Naive thymus-derived CD4-positive, alpha-beta T cell (primary cell): ENCODE measurements at regions not wholly inside any gene's neighbourhood (a gene's known extent, or its start where the extent isn't known, plus 50 kb on each side); places are given as distances from the start of the nearest gene placed in this dataset.

ENCODE experiments used
- ATAC-seq: fragments of 150-1000 bp; cut with Tn5 transposase; 2 replicates; pipeline ENCODE4 v1.10.0; 2021; ENCODE audit warnings: mild to moderate bottlenecking, moderate library complexity
- CTCF ChIA-PET: fragments of 350-600 bp; sonication (Branson Sonifier 250); formaldehyde crosslinking; loops from one replicate; lab custom pipeline; 2021; ENCODE audit warnings: antibody characterized with exemption; lab: Charles Lee
- POLR2A ChIA-PET: fragments of 350-600 bp; sonication (Branson Sonifier 250); formaldehyde crosslinking; loops from one replicate; lab custom pipeline; 2021; ENCODE audit warnings: antibody characterized with exemption, inconsistent platforms; lab: Charles Lee
- DNase-seq, 9 donors: peaks; one replicate each; pipeline versions ENCODE4 v3.0.0 to v3.0.0-alpha.2; 2020 to 2022; ENCODE audit warnings: mixed read lengths in 1 of 9
- H3K27ac ChIP-seq: one replicate; pipeline ENCODE4 v1.7.0; 2013; ENCODE audit warnings: mild to moderate bottlenecking, low read depth, low read length, moderate library complexity
- H3K27me3 ChIP-seq, 2 donors: one replicate each; pipeline ENCODE4 v1.7.0; 2013; ENCODE audit warnings: low read length in 2 of 2, mild to moderate bottlenecking in 2 of 2, moderate library complexity in 2 of 2; ENCODE audit not compliant: control insufficient read depth in 2 of 2, insufficient read depth in 2 of 2
- H3K36me3 ChIP-seq, 3 experiments: 1 replicate in 2 of 3; 2 replicates in 1 of 3; pipeline ENCODE4 v1.7.0; 2013; ENCODE audit warnings: low read length in 3 of 3, mild to moderate bottlenecking in 3 of 3, moderate library complexity in 1 of 3; ENCODE audit not compliant: insufficient read depth in 3 of 3, control insufficient read depth in 2 of 3
- H3K4me1 ChIP-seq, 2 donors: one replicate each; pipeline ENCODE4 v1.7.0; 2013; ENCODE audit warnings: low read length in 2 of 2, mild to moderate bottlenecking in 2 of 2, moderate library complexity in 1 of 2; ENCODE audit not compliant: control insufficient read depth in 2 of 2, insufficient read depth in 2 of 2
- H3K4me3 ChIP-seq: 2 replicates; pipeline ENCODE4 v1.7.0; 2013; ENCODE audit warnings: mild to moderate bottlenecking, low read length
- H3K9me3 ChIP-seq, 3 experiments: 1 replicate in 2 of 3; 2 replicates in 1 of 3; pipeline ENCODE4 v1.7.0; 2013; ENCODE audit warnings: low read length in 3 of 3; ENCODE audit not compliant: control insufficient read depth in 2 of 3
- H3K27ac Mint-ChIP-seq, 9 donors: one replicate each; pipeline ENCODE4 v1.8.0; 2020 to 2022; ENCODE audit warnings: mixed read lengths in 9 of 9, mild to moderate bottlenecking in 8 of 9, moderate library complexity in 5 of 9, inconsistent platforms in 2 of 9
- H3K27me3 Mint-ChIP-seq, 5 donors: one replicate each; pipeline ENCODE4 v1.8.0; 2021 to 2022; ENCODE audit warnings: mixed read lengths in 5 of 5, mild to moderate bottlenecking in 1 of 5
- H3K36me3 Mint-ChIP-seq, 5 donors: one replicate each; pipeline ENCODE4 v1.8.0; 2020 to 2022; ENCODE audit warnings: mixed read lengths in 5 of 5, mild to moderate bottlenecking in 3 of 5, inconsistent platforms in 1 of 5
- H3K4me1 Mint-ChIP-seq, 7 donors: one replicate each; pipeline ENCODE4 v1.8.0; 2020 to 2022; ENCODE audit warnings: mixed read lengths in 7 of 7, mild to moderate bottlenecking in 3 of 7, inconsistent platforms in 1 of 7
- H3K4me3 Mint-ChIP-seq, 10 donors: one replicate each; pipeline ENCODE4 v1.8.0; 2020 to 2022; ENCODE audit warnings: mild to moderate bottlenecking in 10 of 10, mixed read lengths in 10 of 10, moderate library complexity in 6 of 10, inconsistent platforms in 2 of 10
- H3K9me3 Mint-ChIP-seq, 11 donors: one replicate each; pipeline ENCODE4 v1.8.0; 2020 to 2022; ENCODE audit warnings: mixed read lengths in 11 of 11, mild to moderate bottlenecking in 4 of 11, inconsistent platforms in 1 of 11, moderate library complexity in 1 of 11
- intact Hi-C, 2 donors: fragments of 100-400 bp; cut with micrococcal nuclease; formaldehyde crosslinking; loops; one replicate each; pipeline ENCODE4 v1.15.1; 2023

DNA sequence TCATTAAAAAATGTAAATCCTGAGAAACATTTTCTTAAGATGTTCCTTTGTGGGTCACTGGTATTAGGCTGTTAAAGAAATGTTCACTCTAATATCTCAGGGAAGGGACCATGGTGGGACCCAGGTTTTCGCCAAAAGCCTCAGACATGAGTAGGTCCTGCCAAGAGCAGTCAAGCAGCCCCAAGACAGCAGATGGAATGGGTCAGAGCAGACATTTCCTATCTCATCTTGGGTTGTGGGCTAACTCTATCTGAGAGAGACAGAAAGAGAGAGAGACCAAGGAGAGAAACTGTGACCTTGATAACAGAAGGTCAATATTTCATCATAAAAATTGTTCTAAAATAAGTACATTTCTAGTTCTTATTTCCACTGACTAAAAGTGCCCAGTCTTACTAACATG is 661.7 kb downstream of the TSN start:
- DNase-seq (no peak), ATAC-seq (no peak)
- no peak overlapping the region for H3K4me3 ChIP-seq
- Mint-ChIP-seq H3K4me1 (no peaks in the 10 kb centered on the region), H3K4me3 (no peak overlapping the region), H3K9me3 (peaks cover 0 to 7% (median 0%) of the 10 kb centered on the region in 11 donors), H3K27me3 (peaks cover 0 to 6% (median 0%) of the 10 kb centered on the region in 5 donors), H3K36me3 (no peaks in the 10 kb centered on the region), H3K27ac (no peak overlapping the region)
- peaks cover 0 to 3% (median 0%) of the 10 kb centered on the region in 3 experiments for H3K9me3 ChIP-seq
- H3K27ac ChIP-seq, result no peak overlapping the region
- intact Hi-C loops, result no loop called here
- no peaks in the 10 kb centered on the region for H3K4me1 ChIP-seq
- ChIA-PET POLR2A (no interaction called here), CTCF (no interaction called here)
- H3K27me3 ChIP-seq, result no peaks in the 10 kb centered on the region
- H3K36me3 ChIP-seq, result no peaks in the 10 kb centered on the region

DNA sequence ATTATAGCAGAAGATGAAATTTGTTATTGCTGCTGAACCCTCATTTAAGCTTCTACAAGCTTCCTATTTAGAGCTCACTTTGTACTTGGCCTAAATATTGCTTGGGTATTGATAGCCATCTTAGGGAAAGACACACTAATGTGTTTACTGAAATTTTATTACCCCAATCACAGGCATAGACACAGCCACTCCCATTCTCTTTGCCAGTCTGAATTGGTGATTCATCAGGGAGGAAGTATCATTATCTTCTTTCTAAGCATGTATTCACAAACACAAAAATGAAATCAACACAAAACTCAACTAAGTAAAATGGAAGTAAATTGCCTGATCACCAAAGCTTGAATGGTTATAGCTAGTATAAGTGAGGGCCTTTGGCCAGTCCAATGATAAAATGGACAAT is 666.3 kb downstream of the TSN start:
- Histone ChIP-seq H3K27ac (no peak overlapping the region), H3K4me3 (no peak overlapping the region), H3K27me3 (no peaks in the 10 kb centered on the region), H3K9me3 (peaks cover 0 to 3% (median 0%) of the 10 kb centered on the region in 3 experiments), H3K4me1 (no peaks in the 10 kb centered on the region), H3K36me3 (no peaks in the 10 kb centered on the region)
- Mint-ChIP-seq H3K36me3 (no peaks in the 10 kb centered on the region), H3K27me3 (peaks cover 0 to 4% (median 0%) of the 10 kb centered on the region in 5 donors), H3K4me1 (no peaks in the 10 kb centered on the region), H3K27ac (no peak overlapping the region), H3K9me3 (peaks cover 0 to 8% (median 0%) of the 10 kb centered on the region in 11 donors), H3K4me3 (no peak overlapping the region)
- intact Hi-C loops, result loop anchor here in 1 of 2 donors (1.0 kb wide), 1 partner anchor 38 kb away; no protein-coding TSS in a partner anchor
- POLR2A ChIA-PET, result no interaction called here
- CTCF ChIA-PET, result no interaction called here
- ATAC-seq (no peak), DNase-seq (no peak)

DNA sequence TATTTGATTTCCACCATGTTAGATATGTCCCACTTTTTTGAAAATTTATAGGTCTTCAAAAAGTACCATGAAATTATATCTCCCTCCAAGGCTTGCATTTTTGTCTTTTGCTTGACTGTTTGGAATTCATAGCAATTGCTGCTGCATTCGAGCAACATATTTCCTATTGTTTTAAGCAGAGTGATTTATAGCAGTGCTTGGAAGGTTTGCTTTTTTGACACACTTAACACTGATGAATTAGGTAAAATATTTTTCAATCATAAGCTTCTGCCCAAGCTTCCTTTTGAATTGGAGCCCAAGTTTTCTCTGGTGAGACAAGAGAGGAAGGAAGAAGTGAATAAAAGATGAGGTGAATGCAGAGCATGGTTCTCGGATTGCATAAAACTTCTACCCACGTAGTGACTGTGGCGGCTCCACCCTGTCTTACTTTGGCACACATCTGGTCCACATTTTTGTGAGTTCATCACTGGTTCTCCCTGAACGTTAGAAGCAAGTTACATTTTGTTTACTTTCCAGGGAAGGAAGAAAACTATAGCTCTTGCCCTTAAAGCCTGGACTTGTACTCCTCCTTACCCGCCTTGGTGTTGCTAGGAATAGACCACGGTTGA is 667.0 kb downstream of the TSN start:
- Histone ChIP-seq H3K4me1 (no peaks in the 10 kb centered on the region), H3K27me3 (no peaks in the 10 kb centered on the region), H3K36me3 (no peaks in the 10 kb centered on the region), H3K4me3 (no peak overlapping the region), H3K9me3 (peaks cover 0 to 3% (median 0%) of the 10 kb centered on the region in 3 experiments), H3K27ac (no peak overlapping the region)
- Mint-ChIP-seq H3K9me3 (peaks cover 0 to 10% (median 0%) of the 10 kb centered on the region in 11 donors), H3K4me3 (no peak overlapping the region), H3K4me1 (no peaks in the 10 kb centered on the region), H3K27ac (no peak overlapping the region), H3K36me3 (no peaks in the 10 kb centered on the region), H3K27me3 (peaks cover 0 to 4% (median 0%) of the 10 kb centered on the region in 5 donors)
- ChIA-PET POLR2A (no interaction called here), CTCF (no interaction called here)
- DNase-seq (no peak), ATAC-seq (no peak)
- intact Hi-C loops, result no loop called here

DNA sequence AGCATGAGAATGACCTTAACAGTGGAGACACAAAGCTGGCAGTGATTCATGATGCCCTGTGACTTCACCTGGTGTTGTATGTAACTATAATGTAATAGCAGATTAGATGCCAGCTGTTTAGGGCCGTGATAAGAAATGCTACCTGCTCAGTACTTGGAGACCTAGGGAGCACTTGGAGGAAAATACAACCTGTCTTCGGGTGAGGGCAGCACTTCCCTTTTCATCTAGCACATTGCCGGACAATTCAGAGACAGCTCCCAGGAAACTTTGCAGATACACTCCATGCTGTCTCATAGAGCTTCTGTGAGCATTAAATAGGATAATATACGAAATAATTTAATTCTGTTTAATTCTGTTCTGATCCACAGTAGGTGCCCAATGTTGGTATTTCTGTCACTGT is 668.5 kb downstream of the TSN start:
- Histone ChIP-seq H3K36me3 (no peaks in the 10 kb centered on the region), H3K4me1 (no peaks in the 10 kb centered on the region), H3K27me3 (no peaks in the 10 kb centered on the region), H3K27ac (no peak overlapping the region), H3K4me3 (no peak overlapping the region), H3K9me3 (no peaks in the 10 kb centered on the region)
- Mint-ChIP-seq H3K36me3 (no peaks in the 10 kb centered on the region), H3K4me1 (no peaks in the 10 kb centered on the region), H3K9me3 (peaks cover 0 to 10% (median 2%) of the 10 kb centered on the region in 11 donors), H3K27ac (no peak overlapping the region), H3K27me3 (peaks cover 0 to 5% (median 0%) of the 10 kb centered on the region in 5 donors), H3K4me3 (no peak overlapping the region)
- DNase-seq, result no peak
- intact Hi-C loops, result no loop called here
- ChIA-PET CTCF (no interaction called here), POLR2A (no interaction called here)
- no peak for ATAC-seq

DNA sequence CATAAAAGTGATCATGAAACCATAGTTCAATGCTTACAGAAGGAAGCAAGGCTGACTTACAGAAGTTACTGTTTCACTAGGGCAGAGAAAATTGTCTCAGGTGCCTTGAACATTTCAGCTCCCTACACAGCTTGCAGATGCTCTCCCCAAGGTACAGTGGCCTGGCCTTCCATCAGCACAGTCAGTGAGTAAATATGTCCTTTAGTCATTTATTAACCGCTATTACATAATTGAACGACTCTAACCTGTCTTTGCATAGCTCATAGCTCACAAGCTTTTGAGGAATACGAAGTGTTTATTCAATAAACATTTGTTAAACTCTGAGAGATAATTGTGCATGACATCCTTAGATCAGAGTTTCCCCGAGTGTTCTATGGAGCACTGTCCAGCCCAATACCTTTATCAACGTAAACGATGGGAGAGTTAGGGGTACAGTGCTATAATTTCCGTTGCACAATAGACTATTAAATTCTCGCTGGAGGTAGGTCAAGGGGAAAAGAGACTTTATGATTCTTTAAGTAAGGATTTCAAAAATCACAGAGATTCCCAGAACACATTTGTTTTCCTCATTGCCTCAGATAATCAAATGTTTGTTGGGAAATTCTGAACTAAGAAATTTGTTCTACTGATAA is 677.8 kb downstream of the TSN start:
- intact Hi-C loops, result no loop called here
- no peaks in the 10 kb centered on the region for H3K4me1 Mint-ChIP-seq
- Histone ChIP-seq H3K36me3 (no peaks in the 10 kb centered on the region), H3K27ac (no peak overlapping the region), H3K4me3 (no peak overlapping the region), H3K9me3 (no peaks in the 10 kb centered on the region), H3K4me1 (no peaks in the 10 kb centered on the region), H3K27me3 (no peaks in the 10 kb centered on the region)
- H3K4me3 Mint-ChIP-seq, result no peak overlapping the region
- peaks cover 0 to 10% (median 2%) of the 10 kb centered on the region in 5 donors for H3K27me3 Mint-ChIP-seq
- ChIA-PET CTCF (no interaction called here), POLR2A (no interaction called here)
- H3K9me3 Mint-ChIP-seq, result peaks cover 0 to 10% (median 2%) of the 10 kb centered on the region in 11 donors
- no peak overlapping the region for H3K27ac Mint-ChIP-seq
- DNase-seq (no peak), ATAC-seq (no peak)
- no peaks in the 10 kb centered on the region for H3K36me3 Mint-ChIP-seq

DNA sequence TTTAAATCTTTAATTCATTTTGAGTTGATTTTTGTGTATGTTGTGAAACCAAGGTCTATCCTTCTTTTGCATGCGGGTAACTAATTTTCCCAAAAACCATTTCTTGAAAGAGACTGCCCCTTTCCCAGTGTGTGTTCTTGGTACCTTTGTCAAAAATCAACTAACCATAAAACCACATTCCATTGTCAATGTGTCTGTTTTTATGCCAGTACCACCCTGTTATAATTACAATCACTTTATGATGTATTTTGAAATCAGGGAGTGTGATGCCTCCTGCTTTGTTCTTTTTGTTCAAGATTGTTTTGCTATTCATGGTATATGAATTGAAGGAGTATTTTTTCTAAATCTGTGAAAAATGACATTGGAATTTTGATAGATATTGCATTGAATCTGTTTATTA is 689.6 kb downstream of the TSN start:
- intact Hi-C loops, result no loop called here
- Histone ChIP-seq H3K9me3 (no peaks in the 10 kb centered on the region), H3K36me3 (no peaks in the 10 kb centered on the region), H3K27ac (no peak overlapping the region), H3K4me1 (no peaks in the 10 kb centered on the region), H3K27me3 (no peaks in the 10 kb centered on the region), H3K4me3 (no peak overlapping the region)
- POLR2A ChIA-PET, result no interaction called here
- no peak overlapping the region for H3K4me3 Mint-ChIP-seq
- ATAC-seq, result no peak
- DNase-seq, result no peak
- CTCF ChIA-PET, result no interaction called here
- H3K9me3 Mint-ChIP-seq, result peaks cover 0 to 7% (median 4%) of the 10 kb centered on the region in 11 donors
- H3K36me3 Mint-ChIP-seq, result no peaks in the 10 kb centered on the region
- H3K27me3 Mint-ChIP-seq, result peaks cover 0 to 7% (median 0%) of the 10 kb centered on the region in 5 donors
- H3K4me1 Mint-ChIP-seq, result peaks cover 0 to 1% (median 0%) of the 10 kb centered on the region in 7 donors
- H3K27ac Mint-ChIP-seq, result no peak overlapping the region

DNA sequence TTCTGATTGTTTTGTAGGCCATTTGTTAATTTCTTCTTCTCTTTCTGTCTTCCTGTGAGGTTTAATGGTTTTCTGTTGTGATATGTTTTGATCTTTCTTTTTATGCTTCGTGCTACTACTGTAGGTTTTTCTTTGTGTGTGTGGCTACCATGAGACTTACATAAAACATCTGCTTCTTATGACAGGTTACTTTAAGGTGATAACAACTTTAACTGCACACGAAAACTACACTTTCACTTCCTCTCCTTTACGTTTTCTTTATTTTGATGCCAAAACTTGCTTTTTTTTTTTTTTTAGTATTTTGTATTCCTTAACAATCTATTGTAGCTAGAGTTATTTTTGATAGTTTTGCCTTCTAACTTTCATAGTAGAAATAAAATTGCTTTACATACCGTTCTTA is 691.3 kb downstream of the TSN start:
- no peaks in the 10 kb centered on the region for H3K9me3 ChIP-seq
- no peak for ATAC-seq
- H3K27me3 ChIP-seq, result no peaks in the 10 kb centered on the region
- DNase-seq, result no peak
- no peak overlapping the region for H3K4me3 Mint-ChIP-seq
- H3K4me1 ChIP-seq, result no peaks in the 10 kb centered on the region
- H3K36me3 Mint-ChIP-seq, result no peaks in the 10 kb centered on the region
- no peak overlapping the region for H3K4me3 ChIP-seq
- no peaks in the 10 kb centered on the region for H3K36me3 ChIP-seq
- peaks cover 0 to 1% (median 0%) of the 10 kb centered on the region in 7 donors for H3K4me1 Mint-ChIP-seq
- H3K27me3 Mint-ChIP-seq, result peaks cover 0 to 10% (median 0%) of the 10 kb centered on the region in 5 donors
- intact Hi-C loops, result no loop called here
- H3K27ac Mint-ChIP-seq, result no peak overlapping the region
- no peak overlapping the region for H3K27ac ChIP-seq
- peaks cover 0 to 15% (median 6%) of the 10 kb centered on the region in 11 donors for H3K9me3 Mint-ChIP-seq
- ChIA-PET CTCF (no interaction called here), POLR2A (no interaction called here)
